ENCODE measurements at regions not wholly inside any gene's neighbourhood (a gene's known extent, or its start where the extent isn't known, plus 50 kb on each side); places are given as distances from the start of the nearest gene placed in this dataset.

- TF ChIP-seq POLR2AphosphoS5 (IDR thresholded peaks at IDR 0.05; ENCODE audit: low read depth, low read length) = no peak
- TF ChIP-seq REST (IDR thresholded peaks at IDR 0.05; ENCODE audit: insufficient read depth in 1 of 2, low read depth in 2 of 2, low read length in 1 of 2) = no peak
- TF ChIP-seq CTCF (IDR thresholded peaks at IDR 0.05) = no peak
- TF ChIP-seq SIN3A (IDR thresholded peaks at IDR 0.05; ENCODE audit: borderline replicate concordance, insufficient read depth, low read depth, low read length) = no peak
Observed at GRCh38 chr11:134652586-134653255, 240.7 kb upstream of the B3GAT1 start.

All from Panc1 (cell line).